GM19238 (cell line): ENCODE measurements at regions not wholly inside any gene's neighbourhood (a gene's known extent, or its start where the extent isn't known, plus 50 kb on each side); places are given as distances from the start of the nearest gene placed in this dataset.
"Not testable (repeated sequence)": the region's sequence is repeated elsewhere in the genome, so short reads cannot be mapped to it uniquely, and the experiment has no call there.

ENCODE experiments used
- DNase-seq: peaks from one replicate; pipeline ENCODE4 v3.0.0; 2011; ENCODE audit warnings: low spot score; ENCODE audit not compliant: insufficient read length

GRCh38 chr13:58978331-58978730 lies 1185.4 kb downstream of the DIAPH3 start:
- DNase-seq: no peak

DNA sequence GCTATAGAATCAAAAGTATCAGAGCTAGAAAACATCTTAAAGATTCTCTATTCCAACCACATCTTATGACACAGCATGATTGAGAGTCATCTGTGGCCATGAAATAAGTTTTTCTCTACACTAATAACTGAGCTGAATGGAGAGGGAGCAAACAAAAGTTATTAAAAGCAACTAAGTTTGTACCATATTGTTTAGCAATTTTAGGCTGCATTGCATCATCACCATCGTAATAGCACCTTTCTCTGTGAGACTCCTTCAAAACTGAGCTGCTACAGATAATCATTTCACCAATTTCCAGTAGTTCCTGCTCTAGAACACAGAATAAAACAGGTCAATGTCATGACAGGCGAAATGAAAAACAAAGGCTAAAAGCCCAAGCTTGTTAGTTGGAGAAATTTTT lies 1183.9 kb downstream of the DIAPH3 start:
- no peak for DNase-seq

GRCh38 chr13:58985845-58986244 lies 1177.9 kb downstream of the DIAPH3 start:
- no peak for DNase-seq

DNA sequence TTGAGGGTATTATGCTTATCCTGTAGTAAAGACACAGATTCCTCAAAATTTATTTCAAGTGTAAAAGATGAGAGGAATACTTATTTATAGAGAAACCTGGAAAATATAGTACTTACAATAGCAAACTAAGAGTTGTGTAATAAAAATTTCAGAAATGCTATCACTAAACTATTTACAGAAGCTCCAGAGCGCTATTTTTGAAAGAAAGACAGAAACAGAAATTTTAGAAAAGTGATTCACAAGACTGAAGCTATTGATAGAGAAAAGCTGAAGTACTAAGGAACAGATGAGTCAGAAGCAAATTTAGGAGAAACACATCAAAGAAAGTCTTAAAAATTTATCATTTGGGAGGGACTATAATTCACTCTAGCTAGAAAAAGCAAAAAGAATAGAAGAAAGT lies 1174.2 kb downstream of the DIAPH3 start:
- no peak for DNase-seq

GRCh38 chr13:58991826-58992477 lies 1171.8 kb downstream of the DIAPH3 start:
- DNase-seq: no peak

DNA sequence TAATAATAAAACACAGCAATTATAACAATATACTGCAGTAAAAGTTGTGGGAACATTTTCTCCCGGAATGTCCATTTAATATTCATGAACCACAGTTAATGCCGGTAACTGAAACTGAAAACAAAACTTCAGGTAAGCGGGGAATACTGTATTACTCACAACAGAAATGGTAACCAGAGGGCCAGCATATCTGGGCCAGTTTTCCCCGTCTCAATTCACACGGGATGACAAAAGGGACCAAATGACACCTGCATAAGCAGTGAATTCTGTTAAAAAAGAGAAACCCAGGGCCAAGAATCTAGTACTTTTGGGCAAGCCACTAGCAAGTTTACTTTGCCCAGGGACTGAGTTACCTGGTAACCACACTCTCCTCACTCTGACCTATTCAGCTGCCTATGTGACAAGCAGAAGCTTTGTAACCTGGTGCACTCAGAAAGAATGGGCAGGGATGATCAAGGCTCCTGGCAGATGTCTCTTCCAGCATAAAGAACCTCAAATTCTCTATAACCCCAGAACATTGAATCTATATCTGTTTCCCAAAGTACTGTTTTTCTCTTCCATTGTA lies 1171.2 kb downstream of the DIAPH3 start:
- no peak for DNase-seq

GRCh38 chr13:58994077-58994476 lies 1169.7 kb downstream of the DIAPH3 start:
- no peak for DNase-seq

DNA sequence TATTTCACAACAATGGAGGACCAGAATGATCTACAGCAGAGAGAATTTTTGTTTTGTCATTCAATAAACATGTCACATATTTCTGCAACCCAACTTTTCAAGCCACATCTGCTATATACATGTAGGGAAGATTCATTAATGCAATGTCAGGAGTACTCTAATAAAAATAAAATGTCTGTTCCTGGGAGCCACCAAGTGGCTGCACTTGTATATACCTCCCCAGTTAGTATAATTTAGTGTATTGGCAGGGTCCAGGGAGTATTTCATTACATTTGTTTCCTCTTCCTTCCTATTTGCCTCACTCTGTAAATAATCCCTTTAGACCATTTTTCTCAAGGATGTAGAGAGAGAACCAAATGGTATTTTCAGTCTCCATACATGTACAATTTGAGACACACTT lies 1169.0 kb downstream of the DIAPH3 start:
- no peak for DNase-seq

- no peak for DNase-seq
Measured at GRCh38 chr13:58998716-58999115, 1165.0 kb downstream of the DIAPH3 start.

DNA sequence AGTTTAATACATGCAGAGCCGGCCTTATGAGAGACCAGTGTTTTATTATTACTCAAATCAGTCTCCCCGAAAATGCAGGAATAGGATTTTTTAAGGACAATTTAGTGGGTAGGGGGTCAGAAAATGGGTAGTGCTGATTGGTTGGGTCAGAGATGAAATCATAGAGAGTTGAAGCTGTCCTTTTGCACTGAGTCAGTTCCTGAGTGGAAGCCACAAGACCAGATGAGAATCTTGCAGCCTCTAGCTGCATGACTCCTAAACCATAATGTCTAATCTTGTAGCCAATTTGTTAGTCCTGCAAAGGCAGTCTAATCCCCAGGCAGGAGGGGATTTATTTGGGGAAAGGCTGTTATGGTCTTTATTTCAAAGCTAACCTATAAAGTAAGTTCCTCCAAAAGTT lies 1163.9 kb downstream of the DIAPH3 start:
- DNase-seq: no peak

DNA sequence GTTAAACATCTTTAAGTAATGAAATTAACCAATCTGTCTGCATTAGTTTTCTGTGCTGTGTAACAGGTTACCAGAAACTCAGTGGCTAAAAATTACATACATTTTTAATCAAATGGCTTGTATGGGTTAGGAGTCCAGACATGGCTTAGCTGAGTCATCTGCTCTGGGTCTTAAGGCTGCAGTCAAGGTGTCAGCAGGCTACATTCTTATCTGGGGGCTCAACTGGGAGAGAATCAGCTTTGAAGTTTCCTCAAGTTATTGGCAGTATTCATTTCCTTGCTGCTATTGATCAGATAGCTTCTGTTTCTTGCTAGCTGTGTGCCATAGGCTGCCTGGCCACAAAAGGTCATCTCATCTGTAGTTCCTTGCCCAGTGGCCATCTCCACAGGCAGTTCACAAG lies 1163.0 kb downstream of the DIAPH3 start:
- DNase-seq: no peak

- no peak for DNase-seq
Measured at GRCh38 chr13:59012731-59013130, 1151.0 kb downstream of the DIAPH3 start.

DNA sequence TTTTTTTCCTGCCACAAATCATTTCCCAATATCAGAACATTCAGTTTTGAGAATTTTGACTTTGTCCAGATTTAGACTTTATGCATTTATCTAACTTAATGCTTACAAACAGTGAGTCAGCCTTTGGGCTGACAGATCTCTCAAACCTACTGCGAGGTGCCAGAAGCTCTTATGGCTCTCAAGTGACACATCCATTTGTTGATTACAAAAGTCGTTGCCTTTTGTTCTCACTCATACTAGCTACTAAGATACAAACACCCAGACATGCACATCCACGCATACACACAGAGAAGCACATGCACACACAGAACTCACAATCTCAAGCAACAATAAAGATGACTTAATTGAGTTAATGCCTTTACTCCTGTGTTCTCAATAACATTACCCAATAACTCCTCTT lies 1147.5 kb downstream of the DIAPH3 start:
- DNase-seq: no peak

DNA sequence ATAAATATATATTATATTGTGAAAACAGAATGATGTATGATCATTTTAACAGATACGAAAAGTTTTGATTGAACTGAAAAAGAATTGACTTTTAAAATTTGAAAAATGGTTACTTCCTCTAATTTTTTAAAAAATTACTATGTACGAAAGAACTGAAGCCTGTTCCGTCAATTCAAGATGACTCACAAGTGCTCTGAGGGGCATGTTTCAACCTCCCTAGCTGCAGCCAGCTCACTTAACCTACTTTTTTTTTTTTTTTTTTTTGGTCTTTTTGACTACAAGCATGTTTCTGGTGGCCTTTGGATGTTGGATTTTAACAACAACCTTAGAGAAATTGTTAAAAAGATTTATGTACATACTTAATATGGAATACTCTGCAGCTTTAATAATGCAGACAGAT lies 1139.3 kb downstream of the DIAPH3 start:
- no peak for DNase-seq

DNA sequence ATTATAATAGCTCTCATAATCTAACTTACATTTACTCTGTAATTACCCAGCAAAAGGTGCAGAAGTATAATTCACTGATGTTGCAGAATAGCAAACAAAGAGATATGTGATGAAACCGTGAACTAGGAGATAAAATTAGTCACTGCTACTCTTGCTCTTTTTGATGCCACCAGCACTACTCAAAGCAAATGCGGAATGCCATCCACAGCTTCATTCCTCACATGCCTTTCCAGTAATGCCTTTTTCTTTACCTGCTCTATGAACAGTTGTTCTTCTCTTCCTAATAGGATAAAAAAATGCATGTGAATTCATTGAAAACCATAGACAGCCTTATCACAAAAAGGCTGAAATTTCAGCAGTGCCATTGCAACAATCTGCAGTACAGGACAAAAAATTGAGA lies 1129.5 kb downstream of the DIAPH3 start:
- no peak for DNase-seq

DNA sequence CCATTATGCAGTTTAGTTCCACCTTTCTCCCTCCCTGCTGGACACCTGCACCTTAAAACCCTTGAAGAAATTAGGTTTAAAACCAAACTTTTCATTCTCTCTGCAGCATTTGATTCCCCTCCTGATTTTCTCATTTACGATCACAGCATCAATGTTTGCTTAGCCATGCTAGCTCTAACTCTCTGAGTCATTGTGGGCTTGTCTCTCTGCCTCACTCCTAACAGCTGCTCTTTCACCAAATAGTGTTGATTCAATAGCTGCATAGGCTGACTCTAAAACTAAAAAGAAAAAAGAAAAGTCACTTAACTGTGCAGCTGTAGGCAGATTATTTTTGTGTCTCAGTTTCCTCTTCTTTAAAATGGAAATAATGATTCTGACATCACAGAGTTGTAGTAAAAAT lies 1124.9 kb downstream of the DIAPH3 start:
- no peak for DNase-seq

GRCh38 chr13:59043016-59043415 lies 1120.7 kb downstream of the DIAPH3 start:
- DNase-seq: no peak

DNA sequence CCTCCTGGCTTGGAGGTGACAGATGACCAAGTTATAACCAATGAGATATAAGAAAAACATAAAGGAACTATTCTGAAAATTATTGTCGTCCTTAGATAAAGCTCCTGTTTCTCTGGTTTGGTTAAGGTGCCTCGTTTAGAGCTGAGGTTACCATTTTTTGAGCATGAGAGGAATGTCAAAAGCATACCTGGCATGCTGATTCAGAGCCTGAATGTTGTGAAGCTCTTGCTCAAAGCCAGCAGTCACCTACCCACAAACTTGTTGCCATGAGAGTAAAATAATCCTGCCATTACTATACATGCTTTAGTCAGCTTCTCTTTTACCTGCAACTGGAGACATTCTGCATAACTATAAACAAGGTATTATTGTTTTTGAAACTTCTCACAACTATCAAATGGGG lies 1116.2 kb downstream of the DIAPH3 start:
- no peak for DNase-seq

DNA sequence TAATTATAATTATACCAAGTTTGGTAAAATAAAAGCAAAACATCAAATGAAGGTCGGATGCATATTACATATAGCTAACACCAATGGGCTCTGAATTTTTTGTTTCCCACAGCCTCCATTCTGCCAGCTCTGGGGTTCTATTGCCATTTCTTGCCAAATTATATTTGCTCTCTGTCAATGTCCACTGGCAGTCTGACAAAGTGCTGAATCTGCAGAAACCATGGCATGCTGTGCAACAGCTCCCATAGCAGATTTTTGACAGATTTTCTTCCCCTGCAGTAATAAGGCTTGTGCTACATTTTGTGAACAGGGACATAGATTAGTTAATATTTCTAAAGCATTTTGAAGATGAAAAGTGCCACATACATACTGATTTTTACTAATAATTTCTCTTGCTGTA lies 1102.1 kb downstream of the DIAPH3 start:
- no peak for DNase-seq

GRCh38 chr13:59064042-59064441 lies 1099.7 kb downstream of the DIAPH3 start:
- DNase-seq: no peak

- DNase-seq: not testable (repeated sequence)
Measured at GRCh38 chr13:59076386-59076785, 1087.3 kb downstream of the DIAPH3 start.

DNA sequence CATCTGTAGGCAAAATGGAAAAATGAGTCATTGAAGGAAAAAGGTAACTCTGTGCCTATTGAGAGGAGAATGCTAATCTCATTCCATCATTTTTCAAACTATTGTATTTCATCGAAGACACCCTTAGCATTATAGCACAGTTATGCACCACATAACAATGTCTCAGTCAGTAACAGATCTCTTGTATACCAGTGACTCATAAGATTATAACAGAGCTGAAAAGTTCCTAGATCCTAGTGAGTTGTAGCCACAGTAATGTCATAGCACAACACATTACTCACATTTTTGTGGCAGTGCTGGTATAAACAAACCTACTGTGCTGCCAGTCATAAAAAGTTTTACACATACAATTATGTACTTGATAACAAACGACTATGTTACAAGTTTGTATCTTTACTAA lies 1077.6 kb downstream of the DIAPH3 start:
- DNase-seq: no peak

GRCh38 chr13:59088716-59089115 lies 1075.0 kb downstream of the DIAPH3 start:
- no peak for DNase-seq

DNA sequence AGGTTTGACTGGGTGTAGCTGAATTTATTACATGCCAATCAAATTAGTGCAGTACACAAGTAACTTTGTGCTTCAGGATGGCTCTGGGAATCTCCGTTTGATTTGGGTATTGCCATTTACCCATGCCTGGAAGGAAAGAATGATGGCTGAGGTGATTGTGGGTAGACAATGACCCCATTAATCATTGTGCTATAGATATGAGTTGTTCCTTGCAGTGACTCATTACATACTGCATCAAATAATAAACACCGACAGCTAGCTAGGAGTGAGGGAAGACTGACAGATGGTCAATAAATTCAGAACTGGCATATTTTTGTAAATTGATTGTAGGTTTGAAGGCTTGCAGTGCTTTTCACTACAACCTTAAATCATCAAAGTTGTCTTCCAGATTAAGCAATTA lies 1069.5 kb downstream of the DIAPH3 start:
- no peak for DNase-seq
